HCT116 (cell line): ENCODE measurements at regions not wholly inside any gene's neighbourhood (a gene's known extent, or its start where the extent isn't known, plus 50 kb on each side); places are given as distances from the start of the nearest gene placed in this dataset.

Source experiments
- ATAC-seq: fragments of 200-7000 bp; cut with Tn5 transposase; 2 replicates; pipeline ENCODE4 v1.9.1; 2020; ENCODE audit warnings: mild to moderate bottlenecking, moderate library complexity
- BruUV-seq: library from RNA; stranded (reverse); fragments of 400-500 nt; replicated peaks from 2 replicates; lab custom pipeline; 2021; lab: Mats Ljungman, UMichigan
- CTCF ChIA-PET: fragments of 300-600 bp; sonication (Branson Sonifier 250); formaldehyde crosslinking; loops from one replicate; lab custom pipeline; 2021; ENCODE audit warnings: antibody characterized with exemption; lab: Charles Lee
- POLR2A ChIA-PET: fragments of 300-600, 350-600 bp; sonication (Branson Sonifier 250); formaldehyde crosslinking; loops from one replicate; lab custom pipeline; 2021; ENCODE audit warnings: antibody characterized with exemption; lab: Charles Lee
- RAD21 ChIA-PET, 2 experiments: fragments of 300-600 bp; sonication (Branson Sonifier 250); formaldehyde crosslinking; loops; one replicate each; lab custom pipeline; 2023; ENCODE audit warnings: low total read pairs in 2 of 2; ENCODE audit not compliant: uncharacterized antibody in 2 of 2, unreplicated experiment in 2 of 2, low non-redundant PET in 1 of 2; lab: Charles Lee
- DNase-seq: peaks from one replicate; pipeline ENCODE4 v3.0.0-alpha.2; 2010; ENCODE audit warnings: low read depth, low spot score
- H2AFZ ChIP-seq: fragments of 200-600 bp; shearing (Covaris generic), sonication (generic); 2 replicates; pipeline ENCODE4 v1.6.1; 2017; ENCODE audit warnings: low read depth, mixed run types, mixed read lengths, antibody characterized with exemption, low read length; ENCODE audit not compliant: poor library complexity, severe bottlenecking
- H3K27ac ChIP-seq: 2 replicates; pipeline ENCODE4 v1.5.1; 2012; ENCODE audit warnings: low read depth, low read length
- H3K27me3 ChIP-seq: fragments of 200-600 bp; sonication (generic); 2 replicates; pipeline ENCODE4 v1.6.1; 2016; ENCODE audit warnings: mixed run types, low read length, mixed read lengths; ENCODE audit not compliant: insufficient read depth
- H3K36me3 ChIP-seq, 2 experiments: fragments of 200-500 bp in 1 of 2; fragments of 200-600 bp in 1 of 2; sonication (Bioruptor generic) in 1 of 2; sonication (generic) in 1 of 2; 2 replicates each; pipeline versions ENCODE4 v1.5.1 to v1.6.1; 2014 to 2016; ENCODE audit warnings: low read length in 2 of 2, inconsistent platforms in 1 of 2, mixed read lengths in 1 of 2, mixed run types in 1 of 2; ENCODE audit not compliant: insufficient read depth in 2 of 2, control insufficient read depth in 1 of 2
- H3K4me1 ChIP-seq, 2 experiments: fragments of 200-600 bp in 1 of 2; sonication (generic) in 1 of 2; 2 replicates each; pipeline versions ENCODE4 v1.5.1 to v1.6.1; 2012 to 2017; ENCODE audit warnings: low read length in 2 of 2, inconsistent platforms in 1 of 2, mild to moderate bottlenecking in 1 of 2, mixed read lengths in 1 of 2, mixed run types in 1 of 2, moderate library complexity in 1 of 2; ENCODE audit not compliant: insufficient read depth in 2 of 2, control insufficient read depth in 1 of 2
- H3K4me2 ChIP-seq: fragments of 200-600 bp; sonication (generic); 2 replicates; pipeline ENCODE4 v1.6.1; 2017; ENCODE audit warnings: mixed run types, low read length, mixed read lengths
- H3K4me3 ChIP-seq, 2 experiments: fragments of 200-600 bp in 1 of 2; sonication (generic) in 1 of 2; replicated peaks in 1 of 2; 2 replicates each; pipeline ENCODE4 v1.5.1; 2011 to 2016; ENCODE audit warnings: low read length in 2 of 2, control low read depth in 1 of 2, low read depth in 1 of 2, mild to moderate bottlenecking in 1 of 2, mixed read lengths in 1 of 2, mixed run types in 1 of 2
- H3K79me2 ChIP-seq: fragments of 200-600 bp; sonication (generic); 2 replicates; pipeline ENCODE4 v1.6.1; 2017; ENCODE audit warnings: mild to moderate bottlenecking, mixed run types, low read length, moderate library complexity, mixed read lengths; ENCODE audit not compliant: insufficient read depth
- H3K9ac ChIP-seq: fragments of 200-600 bp; sonication (generic); 2 replicates; pipeline ENCODE4 v1.6.1; 2016; ENCODE audit warnings: low read length, mixed read lengths
- H3K9me2 ChIP-seq: fragments of 200-600 bp; sonication (generic), shearing (Covaris generic); 2 replicates; pipeline ENCODE4 v1.6.1; 2017; ENCODE audit warnings: mixed run types, mild to moderate bottlenecking, moderate library complexity; ENCODE audit not compliant: insufficient read depth
- H3K9me3 ChIP-seq, 2 experiments: fragments of 200-500 bp in 1 of 2; fragments of 200-600 bp in 1 of 2; sonication (Bioruptor generic) in 1 of 2; sonication (generic) in 1 of 2; 2 replicates each; pipeline ENCODE4 v1.6.1; 2014 to 2017; ENCODE audit warnings: low read length in 2 of 2, mixed read lengths in 2 of 2, inconsistent platforms in 1 of 2, low read depth in 1 of 2, mild to moderate bottlenecking in 1 of 2, mixed run types in 1 of 2, moderate library complexity in 1 of 2; ENCODE audit not compliant: control insufficient read depth in 1 of 2, insufficient read depth in 1 of 2
- H4K20me1 ChIP-seq: fragments of 200-600 bp; sonication (generic), shearing (Covaris generic); 2 replicates; pipeline ENCODE4 v1.6.1; 2017; ENCODE audit warnings: mixed run types, mild to moderate bottlenecking, moderate library complexity; ENCODE audit not compliant: insufficient read depth
- CBX3 ChIP-seq: IDR thresholded peaks from 2 replicates; pipeline ENCODE4 v1.6.1; 2012; ENCODE audit warnings: low read depth
- EZH2 ChIP-seq: fragments of 200-600 bp; sonication (generic); IDR thresholded peaks from 2 replicates; pipeline ENCODE4 v1.6.1; 2017; ENCODE audit warnings: antibody characterized with exemption, mixed run types
- EZH2phosphoT487 ChIP-seq: fragments of 200-600 bp; IDR thresholded peaks from 2 replicates; pipeline ENCODE4 v1.6.1; 2018; ENCODE audit warnings: antibody characterized with exemption, borderline replicate concordance
- FOSL1 ChIP-seq: IDR thresholded peaks from 2 replicates; pipeline ENCODE4 v1.6.1; 2012; ENCODE audit warnings: low read depth
- POLR2A ChIP-seq: IDR thresholded peaks from 2 replicates; pipeline ENCODE4 v1.7.0; 2011; ENCODE audit warnings: borderline replicate concordance; ENCODE audit not compliant: insufficient read depth, insufficient read length; ENCODE audit errors: extremely low read depth
- POLR2AphosphoS5 ChIP-seq: IDR thresholded peaks from 2 replicates; pipeline ENCODE4 v1.6.1; 2011; ENCODE audit warnings: mild to moderate bottlenecking, low read depth, low read length, moderate library complexity
- RAD21 ChIP-seq: IDR thresholded peaks from 2 replicates; pipeline ENCODE4 v1.6.1; 2012; ENCODE audit warnings: low read depth, mild to moderate bottlenecking
- intact Hi-C: fragments of 100-400 bp; cut with micrococcal nuclease; formaldehyde crosslinking; loops from 2 replicates; pipeline ENCODE4 v1.10.0; 2022
- TF ChIP-seq, protein P1 (sequence below): IDR thresholded peaks from 2 replicates; pipeline ENCODE4 v1.6.1; 2011; ENCODE audit warnings: mild to moderate bottlenecking, low read length, moderate library complexity; ENCODE audit not compliant: insufficient replicate concordance; ENCODE audit errors: extremely low read depth
- TF ChIP-seq, protein P2 (sequence below): IDR thresholded peaks from 2 replicates; pipeline ENCODE4 v1.6.1; 2012; ENCODE audit warnings: low read depth
- TF ChIP-seq, protein P3 (sequence below): IDR thresholded peaks from 2 replicates; pipeline ENCODE4 v1.6.1; 2012
- TF ChIP-seq, protein P4 (sequence below), 3 experiments: fragments of 200-600 bp in 1 of 3; sonication (generic) in 1 of 3; IDR thresholded peaks in 2 of 3; conservative IDR thresholded peaks in 1 of 3; 2 replicates each; pipeline ENCODE4 v1.5.1; 2012 to 2017; ENCODE audit warnings: low read depth in 2 of 3, low read length in 2 of 3, antibody characterized with exemption in 1 of 3, borderline replicate concordance in 1 of 3, control low read depth in 1 of 3, mild to moderate bottlenecking in 1 of 3, mixed read lengths in 1 of 3, mixed run types in 1 of 3, moderate library complexity in 1 of 3; ENCODE audit not compliant: insufficient read depth in 1 of 3
- TF ChIP-seq, protein P5 (sequence below): IDR thresholded peaks from 2 replicates; pipeline ENCODE4 v1.6.1; 2012

DNA sequence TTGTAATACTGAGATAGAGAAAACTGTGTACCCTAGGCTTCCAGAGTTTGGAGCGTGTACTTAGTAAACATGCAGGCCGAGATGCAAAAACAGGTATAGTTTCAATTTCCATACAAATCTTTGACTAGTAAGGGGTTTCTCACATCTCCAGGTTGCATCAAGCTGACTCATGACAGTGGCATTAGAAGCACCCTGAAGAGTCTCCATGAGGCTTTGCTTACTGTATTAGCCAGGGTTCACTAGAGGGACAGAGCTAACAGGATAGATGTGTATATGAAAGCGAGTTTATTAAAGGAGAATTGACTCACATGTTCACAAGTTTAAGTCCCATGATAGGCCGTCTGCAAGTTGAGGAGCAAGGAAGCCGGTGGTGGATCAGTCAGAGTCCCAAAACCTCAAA, 275.3 kb upstream of the CDH6 start:
- H3K4me3 ChIP-seq = no peak overlapping the region
- peaks cover 10 to 16% of the 10 kb centered on the region in 2 experiments; a peak in 2 of 4 replicates for H3K9me3 ChIP-seq
- TF ChIP-seq, protein P1, sequence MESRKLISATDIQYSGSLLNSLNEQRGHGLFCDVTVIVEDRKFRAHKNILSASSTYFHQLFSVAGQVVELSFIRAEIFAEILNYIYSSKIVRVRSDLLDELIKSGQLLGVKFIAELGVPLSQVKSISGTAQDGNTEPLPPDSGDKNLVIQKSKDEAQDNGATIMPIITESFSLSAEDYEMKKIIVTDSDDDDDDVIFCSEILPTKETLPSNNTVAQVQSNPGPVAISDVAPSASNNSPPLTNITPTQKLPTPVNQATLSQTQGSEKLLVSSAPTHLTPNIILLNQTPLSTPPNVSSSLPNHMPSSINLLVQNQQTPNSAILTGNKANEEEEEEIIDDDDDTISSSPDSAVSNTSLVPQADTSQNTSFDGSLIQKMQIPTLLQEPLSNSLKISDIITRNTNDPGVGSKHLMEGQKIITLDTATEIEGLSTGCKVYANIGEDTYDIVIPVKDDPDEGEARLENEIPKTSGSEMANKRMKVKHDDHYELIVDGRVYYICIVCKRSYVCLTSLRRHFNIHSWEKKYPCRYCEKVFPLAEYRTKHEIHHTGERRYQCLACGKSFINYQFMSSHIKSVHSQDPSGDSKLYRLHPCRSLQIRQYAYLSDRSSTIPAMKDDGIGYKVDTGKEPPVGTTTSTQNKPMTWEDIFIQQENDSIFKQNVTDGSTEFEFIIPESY = no peak
- no peak for TF ChIP-seq POLR2AphosphoS5
- TF ChIP-seq CBX3 = no peak
- DNase-seq (no peak), ATAC-seq (no peak)
- no peaks in the 10 kb centered on the region for H3K79me2 ChIP-seq
- H3K9ac ChIP-seq = no peak overlapping the region
- H2AFZ ChIP-seq = no peak overlapping the region
- no peaks in the 10 kb centered on the region for H3K9me2 ChIP-seq
- H3K36me3 ChIP-seq = no peaks in the 10 kb centered on the region
- no peak overlapping the region for H3K4me2 ChIP-seq
- no peak overlapping the region for H3K27ac ChIP-seq
- H4K20me1 ChIP-seq = no peaks in the 10 kb centered on the region
- ChIA-PET RAD21 (no interaction called here), CTCF (no interaction called here), POLR2A (no interaction called here)
- H3K27me3 ChIP-seq = no peaks in the 10 kb centered on the region
- no peaks in the 10 kb centered on the region for H3K4me1 ChIP-seq
- intact Hi-C loops = no loop called here
- BruUV-seq = no TSS peak

DNA sequence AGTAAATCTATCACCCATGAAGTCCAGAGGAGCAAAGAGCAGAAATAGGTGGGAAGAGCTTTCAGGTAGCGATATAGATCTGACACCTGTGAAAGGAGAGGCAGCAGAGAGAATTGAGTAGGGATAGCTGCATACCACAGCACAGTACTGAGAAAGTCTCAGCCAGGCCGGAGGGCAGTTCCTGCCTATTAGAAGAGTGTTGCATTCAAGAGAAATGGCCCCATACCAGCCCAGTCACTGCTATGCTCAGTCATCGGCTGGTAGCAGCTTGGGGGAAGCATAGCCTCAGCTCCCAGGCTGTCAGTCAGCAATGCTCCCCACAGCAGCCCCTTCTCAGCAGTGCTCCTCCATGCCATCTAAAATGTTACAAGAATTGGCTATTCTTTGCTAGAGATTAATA, 285.1 kb upstream of the CDH6 start:
- Histone ChIP-seq H3K9ac (no peak overlapping the region), H4K20me1 (no peaks in the 10 kb centered on the region), H3K79me2 (no peaks in the 10 kb centered on the region), H3K27me3 (no peaks in the 10 kb centered on the region), H3K27ac (no peak overlapping the region), H3K9me2 (no peaks in the 10 kb centered on the region), H3K9me3 (peaks cover under 1 to 17% of the 10 kb centered on the region in 2 experiments; a peak in 2 of 4 replicates)
- RAD21 ChIA-PET = no interaction called here
- DNase-seq = no peak
- POLR2A ChIA-PET = no interaction called here
- CTCF ChIA-PET = no interaction called here
- BruUV-seq = no TSS peak
- no peak for TF ChIP-seq FOSL1
- TF ChIP-seq, protein P2, sequence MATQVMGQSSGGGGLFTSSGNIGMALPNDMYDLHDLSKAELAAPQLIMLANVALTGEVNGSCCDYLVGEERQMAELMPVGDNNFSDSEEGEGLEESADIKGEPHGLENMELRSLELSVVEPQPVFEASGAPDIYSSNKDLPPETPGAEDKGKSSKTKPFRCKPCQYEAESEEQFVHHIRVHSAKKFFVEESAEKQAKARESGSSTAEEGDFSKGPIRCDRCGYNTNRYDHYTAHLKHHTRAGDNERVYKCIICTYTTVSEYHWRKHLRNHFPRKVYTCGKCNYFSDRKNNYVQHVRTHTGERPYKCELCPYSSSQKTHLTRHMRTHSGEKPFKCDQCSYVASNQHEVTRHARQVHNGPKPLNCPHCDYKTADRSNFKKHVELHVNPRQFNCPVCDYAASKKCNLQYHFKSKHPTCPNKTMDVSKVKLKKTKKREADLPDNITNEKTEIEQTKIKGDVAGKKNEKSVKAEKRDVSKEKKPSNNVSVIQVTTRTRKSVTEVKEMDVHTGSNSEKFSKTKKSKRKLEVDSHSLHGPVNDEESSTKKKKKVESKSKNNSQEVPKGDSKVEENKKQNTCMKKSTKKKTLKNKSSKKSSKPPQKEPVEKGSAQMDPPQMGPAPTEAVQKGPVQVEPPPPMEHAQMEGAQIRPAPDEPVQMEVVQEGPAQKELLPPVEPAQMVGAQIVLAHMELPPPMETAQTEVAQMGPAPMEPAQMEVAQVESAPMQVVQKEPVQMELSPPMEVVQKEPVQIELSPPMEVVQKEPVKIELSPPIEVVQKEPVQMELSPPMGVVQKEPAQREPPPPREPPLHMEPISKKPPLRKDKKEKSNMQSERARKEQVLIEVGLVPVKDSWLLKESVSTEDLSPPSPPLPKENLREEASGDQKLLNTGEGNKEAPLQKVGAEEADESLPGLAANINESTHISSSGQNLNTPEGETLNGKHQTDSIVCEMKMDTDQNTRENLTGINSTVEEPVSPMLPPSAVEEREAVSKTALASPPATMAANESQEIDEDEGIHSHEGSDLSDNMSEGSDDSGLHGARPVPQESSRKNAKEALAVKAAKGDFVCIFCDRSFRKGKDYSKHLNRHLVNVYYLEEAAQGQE = no peak
- TF ChIP-seq, protein P3, sequence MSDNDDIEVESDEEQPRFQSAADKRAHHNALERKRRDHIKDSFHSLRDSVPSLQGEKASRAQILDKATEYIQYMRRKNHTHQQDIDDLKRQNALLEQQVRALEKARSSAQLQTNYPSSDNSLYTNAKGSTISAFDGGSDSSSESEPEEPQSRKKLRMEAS = no peak
- TF ChIP-seq EZH2phosphoT487 = no peak
- no peak for TF ChIP-seq POLR2AphosphoS5
- TF ChIP-seq, protein P4, sequence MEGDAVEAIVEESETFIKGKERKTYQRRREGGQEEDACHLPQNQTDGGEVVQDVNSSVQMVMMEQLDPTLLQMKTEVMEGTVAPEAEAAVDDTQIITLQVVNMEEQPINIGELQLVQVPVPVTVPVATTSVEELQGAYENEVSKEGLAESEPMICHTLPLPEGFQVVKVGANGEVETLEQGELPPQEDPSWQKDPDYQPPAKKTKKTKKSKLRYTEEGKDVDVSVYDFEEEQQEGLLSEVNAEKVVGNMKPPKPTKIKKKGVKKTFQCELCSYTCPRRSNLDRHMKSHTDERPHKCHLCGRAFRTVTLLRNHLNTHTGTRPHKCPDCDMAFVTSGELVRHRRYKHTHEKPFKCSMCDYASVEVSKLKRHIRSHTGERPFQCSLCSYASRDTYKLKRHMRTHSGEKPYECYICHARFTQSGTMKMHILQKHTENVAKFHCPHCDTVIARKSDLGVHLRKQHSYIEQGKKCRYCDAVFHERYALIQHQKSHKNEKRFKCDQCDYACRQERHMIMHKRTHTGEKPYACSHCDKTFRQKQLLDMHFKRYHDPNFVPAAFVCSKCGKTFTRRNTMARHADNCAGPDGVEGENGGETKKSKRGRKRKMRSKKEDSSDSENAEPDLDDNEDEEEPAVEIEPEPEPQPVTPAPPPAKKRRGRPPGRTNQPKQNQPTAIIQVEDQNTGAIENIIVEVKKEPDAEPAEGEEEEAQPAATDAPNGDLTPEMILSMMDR (IDR thresholded peaks at IDR 0.05 in 2 of 3, conservative IDR thresholded peaks at IDR 0.05 in 1 of 3; ENCODE audit: borderline replicate concordance in 1 of 3, insufficient read depth in 1 of 3, low read depth in 2 of 3, low read length in 2 of 3) = no peak
- TF ChIP-seq, protein P5, sequence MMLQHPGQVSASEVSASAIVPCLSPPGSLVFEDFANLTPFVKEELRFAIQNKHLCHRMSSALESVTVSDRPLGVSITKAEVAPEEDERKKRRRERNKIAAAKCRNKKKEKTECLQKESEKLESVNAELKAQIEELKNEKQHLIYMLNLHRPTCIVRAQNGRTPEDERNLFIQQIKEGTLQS = no peak
- TF ChIP-seq EZH2 = no peak
- TF ChIP-seq RAD21 = no peak
- no peak for TF ChIP-seq POLR2A
- TF ChIP-seq, all 23 proteins: peak for 0
- H3K4me2 ChIP-seq = no peak overlapping the region
- no peak for ATAC-seq
- intact Hi-C loops = no loop called here
- no peaks in the 10 kb centered on the region for H3K36me3 ChIP-seq
- no peak overlapping the region for H3K4me3 ChIP-seq
- no peaks in the 10 kb centered on the region for H3K4me1 ChIP-seq
- no peak overlapping the region for H2AFZ ChIP-seq
